Keratinocyte (primary cell): ENCODE measurements at regions not wholly inside any gene's neighbourhood (a gene's known extent, or its start where the extent isn't known, plus 50 kb on each side); places are given as distances from the start of the nearest gene placed in this dataset.

Source experiments
- DNase-seq: peaks from one replicate; pipeline ENCODE4 v3.0.0-alpha.2; 2011; ENCODE audit warnings: low read depth, missing footprints, low spot score
- FAIRE-seq: peaks from 2 replicates; lab custom pipeline; 2011; peaks lifted over from hg19 to GRCh38; lab: Jason Lieb, UNC
- H2AFZ ChIP-seq: 2 replicates; pipeline ENCODE4 v1.6.0; 2012; ENCODE audit warnings: low read length, control low read depth, inconsistent platforms; ENCODE audit not compliant: control insufficient read depth
- H3K27ac ChIP-seq: 2 replicates; pipeline ENCODE4 v1.5.1; 2011; ENCODE audit warnings: low read length; ENCODE audit not compliant: control insufficient read depth, insufficient read depth
- H3K27me3 ChIP-seq: 3 replicates; pipeline ENCODE4 v1.6.0; 2011; ENCODE audit warnings: low read length; ENCODE audit not compliant: control insufficient read depth, insufficient read depth; ENCODE audit errors: extremely low read depth
- H3K36me3 ChIP-seq, 2 experiments: 2 replicates in 1 of 2; 3 replicates in 1 of 2; pipeline ENCODE4 v1.5.1; 2011; ENCODE audit warnings: low read length in 2 of 2, mild to moderate bottlenecking in 1 of 2; ENCODE audit not compliant: control insufficient read depth in 2 of 2, insufficient read depth in 2 of 2; ENCODE audit errors: extremely low read depth in 1 of 2
- H3K4me1 ChIP-seq: 3 replicates; pipeline ENCODE4 v1.5.1; 2011; ENCODE audit warnings: low read length; ENCODE audit not compliant: control insufficient read depth, insufficient read depth; ENCODE audit errors: extremely low read depth
- H3K4me2 ChIP-seq: 3 replicates; pipeline ENCODE4 v1.6.0; 2011; ENCODE audit warnings: low read depth, low read length; ENCODE audit not compliant: control insufficient read depth, insufficient read depth; ENCODE audit errors: extremely low read depth
- H3K4me3 ChIP-seq, 3 experiments: fragments of 200-600 bp in 1 of 3; sonication (generic) in 1 of 3; 2 replicates in 2 of 3; 3 replicates in 1 of 3; pipeline ENCODE4 v1.5.1; 2011 to 2016; ENCODE audit warnings: low read length in 3 of 3, mild to moderate bottlenecking in 3 of 3, control low read depth in 2 of 3, inconsistent platforms in 1 of 3, low read depth in 1 of 3, mixed read lengths in 1 of 3, mixed run types in 1 of 3, moderate library complexity in 1 of 3; ENCODE audit not compliant: control insufficient read depth in 2 of 3, insufficient read depth in 2 of 3; ENCODE audit errors: extremely low read depth in 1 of 3
- H3K79me2 ChIP-seq: 2 replicates; pipeline ENCODE4 v1.6.0; 2012; ENCODE audit warnings: low read length; ENCODE audit not compliant: control insufficient read depth, insufficient read depth
- H3K9ac ChIP-seq: 3 replicates; pipeline ENCODE4 v1.6.0; 2011; ENCODE audit warnings: low read length; ENCODE audit not compliant: control insufficient read depth, insufficient read depth; ENCODE audit errors: extremely low read depth
- H3K9me1 ChIP-seq: 3 replicates; pipeline ENCODE4 v1.6.0; 2011; ENCODE audit warnings: low read length; ENCODE audit not compliant: control insufficient read depth, insufficient read depth; ENCODE audit errors: extremely low read depth
- H3K9me3 ChIP-seq: 2 replicates; pipeline ENCODE4 v1.5.1; 2012; ENCODE audit warnings: low read depth, low read length; ENCODE audit not compliant: control insufficient read depth
- H4K20me1 ChIP-seq: 3 replicates; pipeline ENCODE4 v1.6.0; 2011; ENCODE audit warnings: low read length; ENCODE audit not compliant: control insufficient read depth, insufficient read depth; ENCODE audit errors: extremely low read depth
- EZH2 ChIP-seq: IDR thresholded peaks from one replicate; pipeline ENCODE4 v1.6.1; 2012; ENCODE audit warnings: inconsistent platforms, mild to moderate bottlenecking, low read length, moderate library complexity
- dilution Hi-C: fragments of 300-500 bp; cut with MboI; formaldehyde crosslinking; loops from one replicate; pipeline ENCODE4 v1.7.0; 2020; ENCODE audit warnings: low sequenced_read_pairs; ENCODE audit not compliant: extremely low pct_ligation_motif_present
- TF ChIP-seq, protein P1 (sequence below), 3 experiments: IDR thresholded peaks in 1 of 3; conservative IDR thresholded peaks in 1 of 3; optimal IDR thresholded peaks in 1 of 3; 2 replicates in 2 of 3; 3 replicates in 1 of 3; pipeline versions ENCODE3 to v1.5.1; 2011; ENCODE audit warnings: low read length in 3 of 3, mild to moderate bottlenecking in 3 of 3, moderate library complexity in 2 of 3, control low read depth in 1 of 3, inconsistent platforms in 1 of 3; ENCODE audit not compliant: insufficient read depth in 2 of 3; ENCODE audit errors: extremely low read depth in 1 of 3

DNA sequence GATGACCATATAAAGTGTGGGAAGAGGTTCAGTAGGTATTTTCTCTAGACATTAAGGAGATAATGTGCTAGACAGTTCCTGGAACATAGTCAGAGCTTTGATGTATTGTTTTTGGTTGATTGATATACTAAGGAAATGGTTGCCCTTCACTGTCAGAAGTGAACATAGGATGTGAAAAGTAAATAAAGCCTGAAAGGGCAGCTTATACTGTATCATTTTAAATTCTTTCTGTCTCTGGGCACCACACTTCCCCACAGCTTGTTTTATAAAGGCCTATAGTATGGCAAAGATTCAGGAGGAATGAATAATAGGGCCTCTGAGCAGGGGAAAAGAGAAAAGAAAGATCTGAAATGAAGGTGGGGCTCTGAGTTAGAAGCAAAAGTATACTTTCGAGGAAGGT is 72.7 kb upstream of the ITPRID2 start:
- no peaks in the 10 kb centered on the region for H4K20me1 ChIP-seq
- H3K9me1 ChIP-seq: no peaks in the 10 kb centered on the region
- H3K9ac ChIP-seq: no peak overlapping the region
- H3K4me3 ChIP-seq: no peak overlapping the region
- no peak for FAIRE-seq
- DNase-seq: no peak
- H3K4me1 ChIP-seq: no peaks in the 10 kb centered on the region
- dilution Hi-C loops: no loop called here
- H3K36me3 ChIP-seq: no peaks in the 10 kb centered on the region
- no peak overlapping the region for H3K27ac ChIP-seq
- no peak for TF ChIP-seq EZH2
- TF ChIP-seq, protein P1, sequence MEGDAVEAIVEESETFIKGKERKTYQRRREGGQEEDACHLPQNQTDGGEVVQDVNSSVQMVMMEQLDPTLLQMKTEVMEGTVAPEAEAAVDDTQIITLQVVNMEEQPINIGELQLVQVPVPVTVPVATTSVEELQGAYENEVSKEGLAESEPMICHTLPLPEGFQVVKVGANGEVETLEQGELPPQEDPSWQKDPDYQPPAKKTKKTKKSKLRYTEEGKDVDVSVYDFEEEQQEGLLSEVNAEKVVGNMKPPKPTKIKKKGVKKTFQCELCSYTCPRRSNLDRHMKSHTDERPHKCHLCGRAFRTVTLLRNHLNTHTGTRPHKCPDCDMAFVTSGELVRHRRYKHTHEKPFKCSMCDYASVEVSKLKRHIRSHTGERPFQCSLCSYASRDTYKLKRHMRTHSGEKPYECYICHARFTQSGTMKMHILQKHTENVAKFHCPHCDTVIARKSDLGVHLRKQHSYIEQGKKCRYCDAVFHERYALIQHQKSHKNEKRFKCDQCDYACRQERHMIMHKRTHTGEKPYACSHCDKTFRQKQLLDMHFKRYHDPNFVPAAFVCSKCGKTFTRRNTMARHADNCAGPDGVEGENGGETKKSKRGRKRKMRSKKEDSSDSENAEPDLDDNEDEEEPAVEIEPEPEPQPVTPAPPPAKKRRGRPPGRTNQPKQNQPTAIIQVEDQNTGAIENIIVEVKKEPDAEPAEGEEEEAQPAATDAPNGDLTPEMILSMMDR (optimal IDR thresholded peaks at IDR 0.05 in 1 of 3, IDR thresholded peaks at IDR 0.05 in 1 of 3, conservative IDR thresholded peaks at IDR 0.05 in 1 of 3; ENCODE audit: extremely low read depth in 1 of 3, insufficient read depth in 2 of 3, low read length in 3 of 3): no peak
- no peak overlapping the region for H3K4me2 ChIP-seq
- peak overlapping the region; percentile 23 for H2AFZ ChIP-seq
- no peaks in the 10 kb centered on the region for H3K9me3 ChIP-seq
- H3K27me3 ChIP-seq: no peaks in the 10 kb centered on the region
- H3K79me2 ChIP-seq: no peaks in the 10 kb centered on the region

GRCh38 chr2:181821049-181821448 is 70.5 kb upstream of the ITPRID2 start:
- Histone ChIP-seq H3K27ac (no peak overlapping the region), H3K9me3 (no peaks in the 10 kb centered on the region), H3K4me1 (no peaks in the 10 kb centered on the region), H3K9ac (no peak overlapping the region), H3K4me2 (no peak overlapping the region), H3K4me3 (no peak overlapping the region), H2AFZ (no peak overlapping the region), H3K36me3 (no peaks in the 10 kb centered on the region), H3K79me2 (no peaks in the 10 kb centered on the region), H3K9me1 (no peaks in the 10 kb centered on the region), H4K20me1 (no peaks in the 10 kb centered on the region), H3K27me3 (no peaks in the 10 kb centered on the region)
- FAIRE-seq (no peak), DNase-seq (no peak)
- TF ChIP-seq, protein P1 (optimal IDR thresholded peaks at IDR 0.05 in 1 of 3, IDR thresholded peaks at IDR 0.05 in 1 of 3, conservative IDR thresholded peaks at IDR 0.05 in 1 of 3; ENCODE audit: extremely low read depth in 1 of 3, insufficient read depth in 2 of 3, low read length in 3 of 3): no peak
- TF ChIP-seq EZH2: no peak
- dilution Hi-C loops: no loop called here
